Chondrocyte (in vitro differentiated cells): ENCODE measurements at regions not wholly inside any gene's neighbourhood (a gene's known extent, or its start where the extent isn't known, plus 50 kb on each side); places are given as distances from the start of the nearest gene placed in this dataset.

Experiments used
- DNase-seq: peaks from one replicate; pipeline ENCODE4 v3.0.0; 2021; ENCODE audit warnings: mixed read lengths, low spot score
- H3K27ac Mint-ChIP-seq: one replicate; pipeline ENCODE4 v1.8.0; 2021; ENCODE audit warnings: mild to moderate bottlenecking, moderate library complexity, mixed read lengths; ENCODE audit not compliant: unreplicated experiment
- H3K27me3 Mint-ChIP-seq: 2 replicates; pipeline ENCODE4 v1.8.0; 2021; ENCODE audit warnings: low read depth, mixed read lengths
- H3K36me3 Mint-ChIP-seq: 2 replicates; pipeline ENCODE4 v1.8.0; 2021; ENCODE audit warnings: low read depth, mixed read lengths
- H3K4me1 Mint-ChIP-seq: 2 replicates; pipeline ENCODE4 v1.8.0; 2021; ENCODE audit warnings: low read depth, mild to moderate bottlenecking, mixed read lengths
- H3K4me3 Mint-ChIP-seq: one replicate; pipeline ENCODE4 v1.8.0; 2021; ENCODE audit warnings: mild to moderate bottlenecking, moderate library complexity, mixed read lengths; ENCODE audit not compliant: unreplicated experiment
- H3K9me3 Mint-ChIP-seq: 2 replicates; pipeline ENCODE4 v1.8.0; 2021; ENCODE audit warnings: low read depth, mixed read lengths
- TF ChIP-seq, protein P1 (sequence below): fragments of 200-600 bp; sonication (generic); IDR thresholded peaks from 2 replicates; pipeline ENCODE4 v1.5.0; 2021; ENCODE audit warnings: antibody characterized with exemption, mild to moderate bottlenecking, moderate library complexity

GRCh38 chr13:80737513-80737912 lies 396.6 kb upstream of the SPRY2 start:
- Mint-ChIP-seq H3K4me1 (peaks cover 3% of the 10 kb centered on the region), H3K4me3 (no peak overlapping the region), H3K27me3 (no peaks in the 10 kb centered on the region), H3K9me3 (peaks cover 11% of the 10 kb centered on the region), H3K36me3 (peaks cover 1% of the 10 kb centered on the region), H3K27ac (no peak overlapping the region)
- DNase-seq = no peak
- TF ChIP-seq, protein P1, sequence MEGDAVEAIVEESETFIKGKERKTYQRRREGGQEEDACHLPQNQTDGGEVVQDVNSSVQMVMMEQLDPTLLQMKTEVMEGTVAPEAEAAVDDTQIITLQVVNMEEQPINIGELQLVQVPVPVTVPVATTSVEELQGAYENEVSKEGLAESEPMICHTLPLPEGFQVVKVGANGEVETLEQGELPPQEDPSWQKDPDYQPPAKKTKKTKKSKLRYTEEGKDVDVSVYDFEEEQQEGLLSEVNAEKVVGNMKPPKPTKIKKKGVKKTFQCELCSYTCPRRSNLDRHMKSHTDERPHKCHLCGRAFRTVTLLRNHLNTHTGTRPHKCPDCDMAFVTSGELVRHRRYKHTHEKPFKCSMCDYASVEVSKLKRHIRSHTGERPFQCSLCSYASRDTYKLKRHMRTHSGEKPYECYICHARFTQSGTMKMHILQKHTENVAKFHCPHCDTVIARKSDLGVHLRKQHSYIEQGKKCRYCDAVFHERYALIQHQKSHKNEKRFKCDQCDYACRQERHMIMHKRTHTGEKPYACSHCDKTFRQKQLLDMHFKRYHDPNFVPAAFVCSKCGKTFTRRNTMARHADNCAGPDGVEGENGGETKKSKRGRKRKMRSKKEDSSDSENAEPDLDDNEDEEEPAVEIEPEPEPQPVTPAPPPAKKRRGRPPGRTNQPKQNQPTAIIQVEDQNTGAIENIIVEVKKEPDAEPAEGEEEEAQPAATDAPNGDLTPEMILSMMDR = no peak

- Mint-ChIP-seq H3K4me1 (peaks cover 10% of the 10 kb centered on the region), H3K27me3 (no peaks in the 10 kb centered on the region), H3K4me3 (no peak overlapping the region), H3K36me3 (peaks cover 5% of the 10 kb centered on the region), H3K27ac (no peak overlapping the region), H3K9me3 (peaks cover 7% of the 10 kb centered on the region)
- TF ChIP-seq, protein P1 = no peak
- no peak for DNase-seq
Observed at GRCh38 chr13:80727321-80727975, 386.5 kb upstream of the SPRY2 start.

- DNase-seq = no peak
- Mint-ChIP-seq H3K4me3 (no peak overlapping the region), H3K27me3 (no peaks in the 10 kb centered on the region), H3K36me3 (peaks cover 5% of the 10 kb centered on the region), H3K4me1 (peaks cover 10% of the 10 kb centered on the region), H3K27ac (no peak overlapping the region), H3K9me3 (peaks cover 7% of the 10 kb centered on the region)
- TF ChIP-seq, protein P1 = no peak
Observed at GRCh38 chr13:80726868-80727267, 385.9 kb upstream of the SPRY2 start.

DNA sequence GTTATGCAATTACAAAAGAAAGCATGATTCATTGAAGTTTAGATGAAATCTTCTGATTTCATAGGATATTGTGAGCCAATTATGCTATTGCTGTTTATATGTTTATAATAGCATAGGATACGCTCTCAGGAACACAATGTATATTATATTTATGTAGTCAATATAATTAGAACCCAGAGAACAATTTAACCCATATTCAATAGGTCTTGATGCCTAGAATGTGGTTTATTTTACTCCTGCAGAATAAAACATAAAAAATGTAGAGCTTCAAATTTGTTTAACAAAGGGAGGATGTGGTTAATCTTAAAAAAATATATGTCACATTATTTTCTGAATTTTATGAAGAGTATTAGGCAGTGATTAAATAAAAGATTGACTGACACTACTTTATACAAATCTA lies 380.8 kb upstream of the SPRY2 start:
- TF ChIP-seq, protein P1 = no peak
- DNase-seq = no peak
- Mint-ChIP-seq H3K27ac (no peak overlapping the region), H3K4me3 (no peak overlapping the region), H3K36me3 (peaks cover 1% of the 10 kb centered on the region), H3K9me3 (no peaks in the 10 kb centered on the region), H3K27me3 (no peaks in the 10 kb centered on the region), H3K4me1 (peaks cover 4% of the 10 kb centered on the region)

DNA sequence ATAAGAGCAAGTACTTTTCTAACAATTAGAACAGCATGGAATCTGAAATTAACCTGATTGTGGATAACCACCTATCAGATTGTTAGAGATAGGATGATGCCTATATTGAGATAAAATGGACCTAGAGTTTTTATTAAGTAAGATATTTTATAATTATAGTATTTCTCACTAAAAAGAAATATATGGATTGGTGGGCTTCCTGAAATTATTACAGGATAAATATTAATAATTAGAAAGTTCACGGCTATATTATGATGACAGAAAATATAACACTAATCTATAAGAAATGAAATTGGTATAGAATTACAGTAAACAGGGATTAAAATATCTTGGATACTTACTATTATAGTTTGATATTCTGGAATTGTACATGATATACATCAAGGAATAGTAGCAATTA lies 378.0 kb upstream of the SPRY2 start:
- Mint-ChIP-seq H3K27ac (no peak overlapping the region), H3K27me3 (no peaks in the 10 kb centered on the region), H3K9me3 (peaks cover 3% of the 10 kb centered on the region), H3K36me3 (peaks cover 3% of the 10 kb centered on the region), H3K4me1 (peaks cover 7% of the 10 kb centered on the region), H3K4me3 (no peak overlapping the region)
- no peak for DNase-seq
- TF ChIP-seq, protein P1 = no peak
